ENCODE measurements at regions not wholly inside any gene's neighbourhood (a gene's known extent, or its start where the extent isn't known, plus 50 kb on each side); places are given as distances from the start of the nearest gene placed in this dataset.
"Not testable (repeated sequence)": the region's sequence is repeated elsewhere in the genome, so short reads cannot be mapped to it uniquely, and the experiment has no call there.

GRCh38 chr6:80535914-80536565 lies 429.6 kb downstream of the BCKDHB start:
- no peak for DNase-seq

GRCh38 chr6:80531681-80532619 lies 425.5 kb downstream of the BCKDHB start:
- no peak for DNase-seq

- no peak for DNase-seq
Measured at GRCh38 chr6:80530103-80530502, 423.6 kb downstream of the BCKDHB start.

- DNase-seq = no peak
Measured at GRCh38 chr6:80528115-80528514, 421.6 kb downstream of the BCKDHB start.

GRCh38 chr6:80527552-80528052 lies 421.1 kb downstream of the BCKDHB start:
- DNase-seq = no peak

- DNase-seq = no peak
Measured at GRCh38 chr6:80523531-80523997, 417.1 kb downstream of the BCKDHB start.

- DNase-seq = no peak
Measured at GRCh38 chr6:80523010-80523409, 416.5 kb downstream of the BCKDHB start.

GRCh38 chr6:80522576-80522975 lies 416.1 kb downstream of the BCKDHB start:
- DNase-seq = no peak

GRCh38 chr6:80519811-80520594 lies 413.5 kb downstream of the BCKDHB start:
- DNase-seq = no peak

GRCh38 chr6:80517525-80517924 lies 411.1 kb downstream of the BCKDHB start:
- DNase-seq = no peak

- not testable (repeated sequence) for DNase-seq
Measured at GRCh38 chr6:80510521-80510920, 404.1 kb downstream of the BCKDHB start.

GRCh38 chr6:80508885-80509630 lies 402.6 kb downstream of the BCKDHB start:
- DNase-seq = no peak

- no peak for DNase-seq
Measured at GRCh38 chr6:80504882-80505281, 398.4 kb downstream of the BCKDHB start.

GRCh38 chr6:80503660-80504059 lies 397.2 kb downstream of the BCKDHB start:
- no peak for DNase-seq

- no peak for DNase-seq
Measured at GRCh38 chr6:80502871-80503270, 396.4 kb downstream of the BCKDHB start.

GRCh38 chr6:80501636-80502035 lies 395.2 kb downstream of the BCKDHB start:
- no peak for DNase-seq

GRCh38 chr6:80497696-80498486 lies 391.4 kb downstream of the BCKDHB start:
- DNase-seq = not testable (repeated sequence)

GRCh38 chr6:80489911-80490635 lies 383.6 kb downstream of the BCKDHB start:
- no peak for DNase-seq

- DNase-seq = no peak
Measured at GRCh38 chr6:80488190-80488589, 381.7 kb downstream of the BCKDHB start.

- not testable (repeated sequence) for DNase-seq
Measured at GRCh38 chr6:80485494-80485893, 379.0 kb downstream of the BCKDHB start.

GRCh38 chr6:80482056-80482455 lies 375.6 kb downstream of the BCKDHB start:
- DNase-seq = no peak
